GM23338 (cell line): ENCODE measurements at regions not wholly inside any gene's neighbourhood (a gene's known extent, or its start where the extent isn't known, plus 50 kb on each side); places are given as distances from the start of the nearest gene placed in this dataset.

ENCODE experiments used
- ATAC-seq: fragments of 200-7000 bp; cut with Tn5 transposase; 3 replicates; pipeline ENCODE4 v1.9.1; 2020
- DNase-seq: peaks from one replicate; pipeline ENCODE4 v3.0.0-alpha.2; 2015; ENCODE audit warnings: low spot score
- H2AFZ ChIP-seq: fragments of 200-600 bp; sonication (generic); 2 replicates; pipeline ENCODE4 v1.8.0; 2016; ENCODE audit warnings: antibody characterized with exemption, mild to moderate bottlenecking, moderate library complexity
- H3F3A ChIP-seq: fragments of 200-600 bp; sonication (generic); replicated peaks from 2 replicates; pipeline ENCODE4 v1.8.0; 2017; ENCODE audit warnings: antibody characterized with exemption, mixed run types, low read depth
- H3K27ac ChIP-seq: fragments of 200-600 bp; sonication (generic); 2 replicates; pipeline ENCODE4 v1.6.1; 2016; ENCODE audit warnings: low read depth
- H3K27me3 ChIP-seq: fragments of 200-600 bp; sonication (generic); 2 replicates; pipeline ENCODE4 v1.8.0; 2016; ENCODE audit warnings: mild to moderate bottlenecking, mixed run types, moderate library complexity; ENCODE audit not compliant: insufficient read depth
- H3K36me3 ChIP-seq: fragments of 200-600 bp; sonication (generic); 2 replicates; pipeline ENCODE4 v1.8.0; 2016; ENCODE audit warnings: mild to moderate bottlenecking; ENCODE audit not compliant: insufficient read depth
- H3K4me1 ChIP-seq: fragments of 200-600 bp; sonication (generic); 2 replicates; pipeline ENCODE4 v1.8.0; 2016; ENCODE audit warnings: mild to moderate bottlenecking, moderate library complexity; ENCODE audit not compliant: insufficient read depth
- H3K4me2 ChIP-seq: fragments of 200-600 bp; sonication (generic); 2 replicates; pipeline ENCODE4 v1.7.1; 2017; ENCODE audit warnings: mixed run types
- H3K4me3 ChIP-seq: fragments of 200-600 bp; sonication (generic); 2 replicates; pipeline ENCODE4 v1.6.1; 2016; ENCODE audit warnings: mixed run types
- H3K79me2 ChIP-seq: fragments of 200-600 bp; sonication (generic); replicated peaks from 2 replicates; pipeline ENCODE4 v1.8.0; 2017; ENCODE audit warnings: mild to moderate bottlenecking; ENCODE audit not compliant: insufficient read depth
- H3K9me2 ChIP-seq: fragments of 200-600 bp; sonication (generic); 2 replicates; pipeline ENCODE4 v1.8.0; 2017; ENCODE audit not compliant: insufficient read depth
- H4K20me1 ChIP-seq: fragments of 200-600 bp; sonication (generic); replicated peaks from 2 replicates; pipeline ENCODE4 v1.8.0; 2017; ENCODE audit warnings: mild to moderate bottlenecking; ENCODE audit not compliant: insufficient read depth
- H3K27ac Mint-ChIP-seq: 2 replicates; pipeline ENCODE4 v1.8.0; 2020; ENCODE audit warnings: inconsistent platforms, mild to moderate bottlenecking, moderate library complexity, mixed read lengths
- H3K27me3 Mint-ChIP-seq: 3 replicates; pipeline ENCODE4 v1.8.0; 2022; ENCODE audit warnings: low read depth, mild to moderate bottlenecking, moderate library complexity, mixed read lengths, inconsistent platforms; ENCODE audit not compliant: insufficient read depth, poor library complexity
- H3K36me3 Mint-ChIP-seq: 3 replicates; pipeline ENCODE4 v1.8.0; 2021; ENCODE audit warnings: low read depth, mild to moderate bottlenecking, inconsistent platforms, moderate library complexity, mixed read lengths
- H3K4me1 Mint-ChIP-seq: 3 replicates; pipeline ENCODE4 v1.8.0; 2020; ENCODE audit warnings: mild to moderate bottlenecking, inconsistent platforms, mixed read lengths
- H3K4me3 Mint-ChIP-seq: 3 replicates; pipeline ENCODE4 v1.8.0; 2021; ENCODE audit warnings: moderate library complexity, mild to moderate bottlenecking, inconsistent platforms, mixed read lengths
- H3K9me3 Mint-ChIP-seq: 3 replicates; pipeline ENCODE4 v1.8.0; 2020; ENCODE audit warnings: moderate library complexity, mild to moderate bottlenecking, inconsistent platforms, mixed read lengths
- CREB1 ChIP-seq: fragments of 250-450 bp; sonication (Bioruptor Pico); IDR thresholded peaks from 2 replicates; pipeline ENCODE4 v1.5.0; 2020; ENCODE audit warnings: low read depth, mild to moderate bottlenecking, moderate library complexity
- CTCF ChIP-seq, 2 experiments: fragments of 200-600 bp in 1 of 2; sonication (generic) in 1 of 2; conservative IDR thresholded peaks; 2 replicates each; pipeline versions ENCODE4 v1.5.1 to v1.6.1; 2016 to 2017; ENCODE audit warnings: antibody characterized with exemption in 2 of 2, low read depth in 2 of 2, mild to moderate bottlenecking in 2 of 2, moderate library complexity in 1 of 2
- ETS1 ChIP-seq: IDR thresholded peaks from 2 replicates; pipeline ENCODE4 v1.6.1; 2016; ENCODE audit warnings: antibody characterized with exemption
- EZH2 ChIP-seq: fragments of 200-600 bp; sonication (generic); IDR thresholded peaks from one replicate; pipeline ENCODE4 v1.8.0; 2017; ENCODE audit warnings: antibody characterized with exemption, mild to moderate bottlenecking, low read depth; ENCODE audit not compliant: unreplicated experiment
- EZH2phosphoT487 ChIP-seq: fragments of 200-600 bp; sonication (generic); IDR thresholded peaks from one replicate; pipeline ENCODE4 v1.8.1; 2018; ENCODE audit warnings: antibody characterized with exemption; ENCODE audit not compliant: unreplicated experiment
- JUNB ChIP-seq: IDR thresholded peaks from one replicate; pipeline ENCODE4 v1.6.1; 2016; ENCODE audit warnings: antibody characterized with exemption; ENCODE audit not compliant: unreplicated experiment
- NANOG ChIP-seq: IDR thresholded peaks from 2 replicates; pipeline ENCODE4 v1.6.1; 2016; ENCODE audit warnings: antibody characterized with exemption, borderline replicate concordance
- POLR2AphosphoS5 ChIP-seq: IDR thresholded peaks from 2 replicates; pipeline ENCODE4 v1.6.1; 2016; ENCODE audit warnings: antibody characterized with exemption, low read depth
- REST ChIP-seq: IDR thresholded peaks from one replicate; pipeline ENCODE4 v1.6.1; 2018; ENCODE audit warnings: antibody characterized with exemption; ENCODE audit not compliant: unreplicated experiment
- STAT1 ChIP-seq: IDR thresholded peaks from one replicate; pipeline ENCODE4 v1.6.1; 2016; ENCODE audit warnings: antibody characterized with exemption; ENCODE audit not compliant: unreplicated experiment
- ZNF114 ChIP-seq: fragments of 250-450 bp; sonication (Bioruptor Pico); IDR thresholded peaks from 2 replicates; pipeline ENCODE4 v1.5.0; 2020; ENCODE audit warnings: mild to moderate bottlenecking, moderate library complexity
- ZNF331 ChIP-seq: fragments of 250-450 bp; sonication (Bioruptor Pico); IDR thresholded peaks from 2 replicates; pipeline ENCODE4 v1.5.0; 2020; ENCODE audit warnings: low read depth, mild to moderate bottlenecking, moderate library complexity
- ZNF462 ChIP-seq: fragments of 250-450 bp; sonication (Bioruptor Pico); IDR thresholded peaks from 2 replicates; pipeline ENCODE4 v1.5.0; 2020; ENCODE audit warnings: mild to moderate bottlenecking, moderate library complexity

GRCh38 chr3:67940210-67940952, 286.0 kb upstream of the SUCLG2 start:
- Histone ChIP-seq H3K36me3 (no peaks in the 10 kb centered on the region), H3F3A (no peaks in the 10 kb centered on the region), H3K4me2 (no peak overlapping the region), H3K79me2 (no peaks in the 10 kb centered on the region), H3K4me3 (no peak overlapping the region), H2AFZ (no peak overlapping the region), H3K27ac (no peak overlapping the region), H4K20me1 (no peaks in the 10 kb centered on the region), H3K27me3 (no peaks in the 10 kb centered on the region), H3K9me2 (no peaks in the 10 kb centered on the region), H3K4me1 (no peaks in the 10 kb centered on the region)
- Mint-ChIP-seq H3K36me3 (0 out of 3 replicates have a peak, but pooled peaks cover under 1% of the 10 kb centered on the region), H3K27me3 (no peaks in the 10 kb centered on the region), H3K4me3 (no peak overlapping the region), H3K9me3 (peaks cover 4% of the 10 kb centered on the region; the same call in 1 of the 3 replicates), H3K4me1 (no peaks in the 10 kb centered on the region), H3K27ac (no peak overlapping the region)
- peak; percentile 7 for DNase-seq
- ATAC-seq, result no peak
- TF ChIP-seq ZNF462 (CRISPR knock-in tag) (no peak), ZNF331 (CRISPR knock-in tag) (no peak), CTCF (conservative IDR thresholded peaks at IDR 0.05; ENCODE audit: low read depth in 2 of 2) (no peak), EZH2phosphoT487 (no peak), CREB1 (no peak), REST (no peak), EZH2 (no peak), STAT1 (no peak), ETS1 (no peak), NANOG (no peak), ZNF114 (CRISPR knock-in tag) (no peak), POLR2AphosphoS5 (no peak), JUNB (no peak)
